Large intestine (tissue), 3 donors: ENCODE measurements at regions not wholly inside any gene's neighbourhood (a gene's known extent, or its start where the extent isn't known, plus 50 kb on each side); places are given as distances from the start of the nearest gene placed in this dataset.

Source experiments
- DNase-seq, 2 donors: peaks; one replicate each; pipeline versions ENCODE4 v3.0.0 to v3.0.0-alpha.2; 2013
- H3K27ac ChIP-seq: one replicate; pipeline ENCODE4 v1.5.1; 2013; ENCODE audit warnings: low read length
- H3K27me3 ChIP-seq: 2 replicates; pipeline ENCODE4 v1.6.1; 2013; ENCODE audit warnings: low read length; ENCODE audit not compliant: control insufficient read depth, insufficient read depth
- H3K36me3 ChIP-seq: 2 replicates; pipeline ENCODE4 v1.6.1; 2013; ENCODE audit warnings: low read length; ENCODE audit not compliant: control insufficient read depth, insufficient read depth
- H3K4me1 ChIP-seq: one replicate; pipeline ENCODE4 v1.6.1; 2013; ENCODE audit warnings: low read length; ENCODE audit not compliant: control insufficient read depth, insufficient read depth
- H3K4me3 ChIP-seq: one replicate; pipeline ENCODE4 v1.5.1; 2013; ENCODE audit warnings: low read length
- H3K9me3 ChIP-seq: one replicate; pipeline ENCODE4 v1.6.1; 2013; ENCODE audit warnings: mild to moderate bottlenecking, low read depth, low read length, moderate library complexity; ENCODE audit not compliant: control insufficient read depth
- WGBS: methylation state at CpG from one replicate; pipeline ENCODE4 v1.1.5; 2013; ENCODE audit warnings: low lambda C conversion rate; ENCODE audit not compliant: insufficient coverage; 5-methylcytosine and 5-hydroxymethylcytosine counted together

- Histone ChIP-seq H3K9me3 (no peaks in the 10 kb centered on the region), H3K4me1 (no peaks in the 10 kb centered on the region), H3K27ac (no peak overlapping the region), H3K36me3 (no peaks in the 10 kb centered on the region), H3K27me3 (no peaks in the 10 kb centered on the region), H3K4me3 (no peak overlapping the region)
- DNase-seq = no peak
- 82% methylated on average over 3 of the region's 4 CpGs for WGBS
These were observed 547.3 kb downstream of the PLCL1 start for GRCh38 chr2:198351647-198352046.

DNA sequence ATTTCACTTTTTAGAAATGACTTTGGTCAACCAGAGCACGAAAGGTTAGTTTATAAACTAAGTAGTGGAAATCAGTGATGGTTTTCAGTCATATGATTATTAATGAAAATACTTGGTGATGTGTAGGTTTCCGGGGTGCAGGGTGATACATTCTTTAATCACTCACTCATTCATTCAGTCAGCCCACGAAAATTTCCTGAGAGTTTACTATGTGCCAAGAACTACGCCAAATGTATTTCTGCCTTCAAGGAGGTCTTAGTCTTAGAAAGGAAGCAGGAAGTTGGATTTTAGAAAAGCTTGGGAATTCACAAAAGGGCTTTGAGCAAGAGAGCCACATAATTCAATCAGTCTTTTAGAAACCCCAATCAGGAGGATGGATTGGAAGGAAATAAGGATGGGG, 543.6 kb downstream of the PLCL1 start:
- 100% methylated on average over 1 of the region's 4 CpGs for WGBS
- Histone ChIP-seq H3K27me3 (no peaks in the 10 kb centered on the region), H3K36me3 (no peaks in the 10 kb centered on the region), H3K4me3 (no peak overlapping the region), H3K27ac (no peak overlapping the region), H3K9me3 (no peaks in the 10 kb centered on the region), H3K4me1 (no peaks in the 10 kb centered on the region)
- DNase-seq = no peak

DNA sequence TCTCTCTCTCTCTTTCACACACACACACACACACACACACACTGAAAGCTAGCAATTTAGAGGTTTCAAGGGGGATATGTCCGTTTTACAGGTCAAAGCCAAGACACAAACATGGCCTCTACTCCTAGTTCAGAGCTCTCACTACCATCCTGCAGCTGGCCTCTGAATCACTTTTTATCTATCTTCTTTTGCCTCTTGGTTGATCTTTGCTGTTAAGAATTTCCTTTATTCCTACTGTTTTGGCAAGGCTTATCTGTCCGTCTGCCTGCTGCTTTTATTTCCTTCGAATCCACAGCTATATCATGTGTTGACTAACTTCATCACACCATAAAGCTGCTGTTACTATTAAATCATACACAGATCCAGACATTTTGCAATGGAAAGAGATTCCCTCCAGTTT, 543.0 kb downstream of the PLCL1 start:
- Histone ChIP-seq H3K9me3 (no peaks in the 10 kb centered on the region), H3K4me3 (no peak overlapping the region), H3K27ac (no peak overlapping the region), H3K36me3 (no peaks in the 10 kb centered on the region), H3K27me3 (no peaks in the 10 kb centered on the region), H3K4me1 (no peaks in the 10 kb centered on the region)
- DNase-seq = no peak
- WGBS = 36% methylated on average over 2 of the region's 3 CpGs

GRCh38 chr2:198343471-198343870, 539.1 kb downstream of the PLCL1 start:
- WGBS = no CpG with 5 or more reads among the region's 1 CpG
- H3K9me3 ChIP-seq = no peaks in the 10 kb centered on the region
- no peaks in the 10 kb centered on the region for H3K4me1 ChIP-seq
- no peak overlapping the region for H3K27ac ChIP-seq
- no peak for DNase-seq
- no peaks in the 10 kb centered on the region for H3K36me3 ChIP-seq
- H3K27me3 ChIP-seq = no peaks in the 10 kb centered on the region
- H3K4me3 ChIP-seq = no peak overlapping the region

GRCh38 chr2:198340846-198341245, 536.5 kb downstream of the PLCL1 start:
- DNase-seq = no peak
- no peak overlapping the region for H3K4me3 ChIP-seq

GRCh38 chr2:198339116-198339515, 534.7 kb downstream of the PLCL1 start:
- Histone ChIP-seq H3K27me3 (no peaks in the 10 kb centered on the region), H3K4me3 (no peak overlapping the region), H3K27ac (no peak overlapping the region), H3K9me3 (no peaks in the 10 kb centered on the region), H3K36me3 (no peaks in the 10 kb centered on the region), H3K4me1 (no peaks in the 10 kb centered on the region)
- WGBS = no CpG with 5 or more reads among the region's 5 CpGs
- DNase-seq = no peak

More at GRCh38 chr2:198340846-198341245, 536.5 kb downstream of the PLCL1 start:
- Histone ChIP-seq H3K27ac (no peak overlapping the region), H3K36me3 (no peaks in the 10 kb centered on the region), H3K9me3 (no peaks in the 10 kb centered on the region), H3K4me1 (no peaks in the 10 kb centered on the region), H3K27me3 (no peaks in the 10 kb centered on the region)
- WGBS = 100% methylated on average over 1 of the region's 2 CpGs

DNA sequence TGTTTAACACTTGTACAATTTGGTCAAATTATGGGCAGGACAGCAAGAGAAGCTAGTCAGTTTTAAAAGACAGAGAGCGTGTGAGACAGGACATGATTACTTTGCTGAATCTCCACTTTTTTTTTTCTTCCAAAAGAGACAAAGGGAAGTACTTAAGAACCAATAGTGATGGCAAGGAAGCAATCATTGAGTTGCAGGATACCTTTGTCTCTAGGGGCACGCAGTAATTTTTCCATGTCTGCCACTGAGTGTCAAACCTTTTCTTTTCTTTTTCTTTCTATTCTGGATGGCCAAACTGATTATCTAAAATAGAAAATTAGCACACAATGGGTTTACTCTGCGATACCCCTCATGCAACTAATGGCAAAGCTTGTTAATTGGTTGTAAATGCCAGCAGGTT, 533.0 kb downstream of the PLCL1 start:
- Histone ChIP-seq H3K27me3 (no peaks in the 10 kb centered on the region), H3K9me3 (no peaks in the 10 kb centered on the region), H3K4me1 (no peaks in the 10 kb centered on the region), H3K4me3 (no peak overlapping the region), H3K27ac (no peak overlapping the region), H3K36me3 (no peaks in the 10 kb centered on the region)
- WGBS = no CpG with 5 or more reads among the region's 3 CpGs
- no peak for DNase-seq

DNA sequence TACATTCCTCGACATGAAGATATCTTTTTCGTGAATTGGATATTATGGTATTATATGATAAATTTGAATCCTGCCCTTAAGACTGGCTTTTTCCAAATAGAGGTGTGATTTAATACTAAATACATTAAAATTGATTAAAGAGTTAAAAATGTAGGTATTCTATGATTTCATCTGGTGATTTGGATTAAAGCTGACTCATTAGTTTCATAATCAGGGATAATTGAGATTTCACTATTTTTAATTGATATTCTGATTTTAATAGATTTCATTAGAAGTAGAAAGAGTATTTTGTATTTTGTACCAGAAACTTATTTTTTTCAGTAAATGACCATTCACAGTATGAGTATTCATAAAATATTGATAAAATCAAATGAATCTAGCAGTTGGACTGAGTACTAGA, 524.1 kb downstream of the PLCL1 start:
- Histone ChIP-seq H3K4me3 (no peak overlapping the region), H3K36me3 (no peaks in the 10 kb centered on the region), H3K4me1 (peaks cover 2% of the 10 kb centered on the region), H3K27me3 (no peaks in the 10 kb centered on the region), H3K27ac (no peak overlapping the region), H3K9me3 (no peaks in the 10 kb centered on the region)
- 90% methylated on average over 2 of the region's 2 CpGs for WGBS
- no peak for DNase-seq

- no peak overlapping the region for H3K27ac ChIP-seq
- no peaks in the 10 kb centered on the region for H3K27me3 ChIP-seq
- no peaks in the 10 kb centered on the region for H3K36me3 ChIP-seq
- DNase-seq = no peak
- H3K4me3 ChIP-seq = no peak overlapping the region
- H3K9me3 ChIP-seq = no peaks in the 10 kb centered on the region
- WGBS = no CpG with 5 or more reads among the region's 4 CpGs
- peaks cover 2% of the 10 kb centered on the region for H3K4me1 ChIP-seq
These were observed 523.1 kb downstream of the PLCL1 start for GRCh38 chr2:198327526-198327925.

GRCh38 chr2:198326431-198326830, 522.0 kb downstream of the PLCL1 start:
- DNase-seq = no peak
- no peaks in the 10 kb centered on the region for H3K36me3 ChIP-seq
- H3K27me3 ChIP-seq = no peaks in the 10 kb centered on the region
- no peak overlapping the region for H3K4me3 ChIP-seq
- no CpG with 5 or more reads among the region's 1 CpG for WGBS
- no peak overlapping the region for H3K27ac ChIP-seq
- H3K9me3 ChIP-seq = no peaks in the 10 kb centered on the region
- H3K4me1 ChIP-seq = peaks cover 2% of the 10 kb centered on the region

GRCh38 chr2:198325359-198325758, 521.0 kb downstream of the PLCL1 start:
- no peak for DNase-seq
- Histone ChIP-seq H3K27ac (no peak overlapping the region), H3K4me1 (no peaks in the 10 kb centered on the region), H3K9me3 (no peaks in the 10 kb centered on the region), H3K36me3 (no peaks in the 10 kb centered on the region), H3K4me3 (no peak overlapping the region), H3K27me3 (no peaks in the 10 kb centered on the region)
- WGBS = 100% methylated on average over 1 of the region's 2 CpGs
